ENCODE measurements at regions not wholly inside any gene's neighbourhood (a gene's known extent, or its start where the extent isn't known, plus 50 kb on each side); places are given as distances from the start of the nearest gene placed in this dataset.

DNA sequence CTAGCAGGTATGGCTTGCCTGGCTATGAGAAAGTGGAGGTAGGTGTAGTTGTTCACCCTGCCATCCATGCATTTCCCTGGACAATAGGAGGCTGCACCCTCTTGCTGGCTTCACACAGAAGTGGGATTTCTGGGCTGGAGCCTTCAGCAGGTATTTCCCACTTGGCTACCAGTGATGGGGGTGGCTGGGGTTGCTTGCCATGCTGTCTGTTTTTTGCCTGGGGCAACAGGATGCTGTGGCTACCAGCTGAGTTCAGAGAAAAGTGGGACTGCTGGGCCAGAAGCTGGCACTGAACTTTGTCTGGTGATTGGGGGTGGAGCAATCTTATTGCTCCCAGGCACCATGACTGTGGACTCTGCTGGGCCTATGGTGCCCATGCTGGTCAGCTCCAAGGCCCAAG lies 299.6 kb downstream of the FAM170A start:
- no peak for TF ChIP-seq CTCF (IDR thresholded peaks at IDR 0.05; ENCODE audit: extremely low read depth, missing control alignments)
- DNase-seq (ENCODE audit: low spot score), result no peak

DNA sequence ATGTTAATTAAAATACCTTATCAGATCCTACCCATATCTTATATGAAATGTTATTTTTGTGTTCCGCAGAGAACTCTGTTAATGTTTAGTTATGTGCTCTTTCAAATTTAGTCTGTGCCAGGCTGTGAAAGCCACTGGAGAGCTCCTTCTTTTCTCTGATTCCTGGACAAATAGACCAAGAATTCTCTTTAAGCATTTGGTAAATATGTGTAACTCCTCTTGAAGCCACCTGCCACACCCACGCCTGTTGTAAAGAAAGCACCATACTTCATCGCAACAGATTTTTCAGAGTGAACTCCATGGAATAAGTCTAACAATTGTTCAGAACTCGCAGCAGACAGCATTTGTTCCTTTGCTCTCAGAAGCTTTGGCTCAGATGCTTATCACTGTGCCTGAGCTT lies 301.1 kb downstream of the FAM170A start:
- TF ChIP-seq CTCF (IDR thresholded peaks at IDR 0.05; ENCODE audit: extremely low read depth, missing control alignments), result no peak
- no peak for DNase-seq (ENCODE audit: low spot score)

GRCh38 chr5:119943148-119943547 lies 313.8 kb downstream of the FAM170A start:
- no peak for TF ChIP-seq CTCF (IDR thresholded peaks at IDR 0.05; ENCODE audit: extremely low read depth, missing control alignments)

DNA sequence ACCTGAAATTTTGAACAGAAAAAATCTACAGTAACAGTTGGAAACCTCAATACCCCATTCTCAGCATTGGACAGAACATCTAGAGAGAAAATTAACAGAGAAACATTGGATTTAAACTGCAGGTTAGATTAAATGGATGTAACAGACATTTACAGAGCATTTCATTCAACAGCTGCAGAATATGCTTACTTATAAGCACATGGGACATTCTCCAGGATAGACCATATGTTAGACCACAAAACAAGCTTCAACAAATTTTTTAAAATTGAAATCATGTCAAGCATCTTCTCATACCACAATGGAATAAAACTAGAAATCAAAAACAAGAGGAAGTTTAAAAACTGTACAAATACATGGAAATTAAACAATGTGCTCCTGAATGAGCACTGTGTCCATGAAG lies 316.3 kb downstream of the FAM170A start:
- no peak for DNase-seq (ENCODE audit: low spot score)
- TF ChIP-seq CTCF (IDR thresholded peaks at IDR 0.05; ENCODE audit: extremely low read depth, missing control alignments), result no peak

More at GRCh38 chr5:119943148-119943547, 313.8 kb downstream of the FAM170A start:
- no peak for DNase-seq (ENCODE audit: low spot score)

GRCh38 chr5:119948162-119948561 lies 318.8 kb downstream of the FAM170A start:
- TF ChIP-seq CTCF (IDR thresholded peaks at IDR 0.05; ENCODE audit: extremely low read depth, missing control alignments), result no peak
- no peak for DNase-seq (ENCODE audit: low spot score)

- no peak for TF ChIP-seq CTCF (IDR thresholded peaks at IDR 0.05; ENCODE audit: extremely low read depth, missing control alignments)
- DNase-seq (ENCODE audit: low spot score), result no peak
Measured at GRCh38 chr5:119949426-119949999, 320.2 kb downstream of the FAM170A start.

DNA sequence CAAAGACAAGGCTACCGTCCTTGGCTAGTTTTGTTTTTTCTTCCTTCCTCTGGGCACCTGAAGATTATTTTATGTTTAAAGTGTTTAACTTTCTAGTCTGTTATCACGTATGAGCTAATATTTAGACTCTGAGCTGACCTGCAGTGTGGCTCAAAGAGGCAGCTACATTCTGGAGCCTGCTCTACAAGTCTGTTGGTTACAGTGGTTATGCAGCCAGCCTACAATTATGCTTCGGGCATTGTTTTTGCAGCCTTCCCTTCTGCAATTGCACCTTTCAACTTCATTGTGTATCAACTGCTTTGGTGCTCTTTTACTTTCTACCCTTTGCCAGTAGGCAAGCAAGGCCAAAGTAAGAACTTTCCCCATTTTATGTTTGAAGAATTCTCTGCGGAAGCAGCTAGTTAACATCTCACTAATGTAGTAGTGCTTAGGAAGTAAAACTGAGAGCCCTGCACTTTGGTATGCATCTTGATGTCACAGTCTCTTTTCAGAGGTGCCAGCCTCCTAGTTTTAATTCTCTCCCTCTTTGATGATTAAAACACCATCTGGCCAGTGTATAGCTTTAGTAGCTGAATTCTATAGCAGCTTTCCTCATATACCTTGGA lies 322.1 kb downstream of the FAM170A start:
- TF ChIP-seq CTCF (IDR thresholded peaks at IDR 0.05; ENCODE audit: extremely low read depth, missing control alignments), result no peak
- no peak for DNase-seq (ENCODE audit: low spot score)

Data from GM20000 (cell line).